Body of pancreas (tissue), 4 donors: ENCODE measurements at regions not wholly inside any gene's neighbourhood (a gene's known extent, or its start where the extent isn't known, plus 50 kb on each side); places are given as distances from the start of the nearest gene placed in this dataset. TPM values are rescaled to one million over a fixed set of nuclear protein-coding genes. Genes with fewer than 3 reads are reported as not detected.

ENCODE experiments used
- ATAC-seq: fragments of 150-250 bp; one replicate; pipeline ENCODE4 v1.9.1; 2016
- DNase-seq, 4 donors: peaks; one replicate each; pipeline ENCODE4 v3.0.0-alpha.2; 2019
- H3K27ac ChIP-seq, 4 donors: fragments of 200-600 bp; sonication (generic); 1 replicate in 3 of 4; 2 replicates in 1 of 4; pipeline versions ENCODE4 v1.5.1 to v1.6.1; 2016 to 2019; ENCODE audit warnings: mild to moderate bottlenecking in 1 of 4, mixed read lengths in 1 of 4, moderate library complexity in 1 of 4
- H3K27me3 ChIP-seq, 2 donors: fragments of 200-600 bp; sonication (generic); one replicate each; pipeline ENCODE4 v1.6.0; 2016; ENCODE audit warnings: mild to moderate bottlenecking in 1 of 2
- H3K36me3 ChIP-seq, 2 donors: fragments of 200-600 bp; sonication (generic); replicated peaks in 1 of 2; 2 replicates each; pipeline ENCODE4 v1.5.1; 2016; ENCODE audit warnings: low read depth in 2 of 2; ENCODE audit not compliant: insufficient read depth in 1 of 2
- H3K4me1 ChIP-seq: fragments of 200-600 bp; sonication (generic); one replicate; pipeline ENCODE4 v1.6.0; 2016
- H3K4me3 ChIP-seq, 2 donors: fragments of 200-600 bp; sonication (generic); 1 replicate in 1 of 2; 2 replicates in 1 of 2; pipeline ENCODE4 v1.5.1; 2016 to 2019
- H3K9me3 ChIP-seq, 3 donors: fragments of 200-600 bp; sonication (generic); 1 replicate in 2 of 3; 2 replicates in 1 of 3; pipeline ENCODE4 v1.5.1; 2016
- POLR2A ChIP-seq, 3 donors: fragments of 450-650 bp; IDR thresholded peaks; one replicate each; pipeline ENCODE4 v1.6.1; 2016; ENCODE audit warnings: antibody characterized with exemption in 3 of 3, mild to moderate bottlenecking in 2 of 3
- WGBS, 2 donors: methylation state at CpG; one replicate each; pipeline ENCODE4 v1.1.5; 2017; 5-methylcytosine and 5-hydroxymethylcytosine counted together
- intact Hi-C: fragments of 100-400 bp; cut with DNase I; formaldehyde crosslinking; loops from one replicate; pipeline ENCODE4 v1.15.1; 2023
- small RNA-seq: library from RNA; depleted of rRNA; stranded (forward); fragments of <200 nt; gene quantifications from one replicate; pipeline ENCODE3, GENCODE V24; 2016
- TF ChIP-seq, protein P1 (sequence below), 7 experiments: fragments of 450-650 bp in 4 of 7; fragments of 200-600 bp in 3 of 7; sonication (generic) in 3 of 7; IDR thresholded peaks; one replicate each; pipeline ENCODE4 v1.5.1; 2016 to 2019; ENCODE audit warnings: antibody characterized with exemption in 7 of 7

GRCh38 chr1:147486876-147487656 is 54.2 kb upstream of the BCL9 start:
- Histone ChIP-seq H3K27me3 (no peaks in the 10 kb centered on the region), H3K27ac (no peak overlapping the region), H3K36me3 (no peaks in the 10 kb centered on the region), H3K4me1 (no peaks in the 10 kb centered on the region), H3K9me3 (no peaks in the 10 kb centered on the region), H3K4me3 (no peak overlapping the region)
- intact Hi-C loops: no loop called here
- ATAC-seq: no peak
- WGBS, 2 donors: 48 to 70% methylated on average over 9 of the region's 9 CpGs
- no peak for DNase-seq
- TF ChIP-seq, protein P1, sequence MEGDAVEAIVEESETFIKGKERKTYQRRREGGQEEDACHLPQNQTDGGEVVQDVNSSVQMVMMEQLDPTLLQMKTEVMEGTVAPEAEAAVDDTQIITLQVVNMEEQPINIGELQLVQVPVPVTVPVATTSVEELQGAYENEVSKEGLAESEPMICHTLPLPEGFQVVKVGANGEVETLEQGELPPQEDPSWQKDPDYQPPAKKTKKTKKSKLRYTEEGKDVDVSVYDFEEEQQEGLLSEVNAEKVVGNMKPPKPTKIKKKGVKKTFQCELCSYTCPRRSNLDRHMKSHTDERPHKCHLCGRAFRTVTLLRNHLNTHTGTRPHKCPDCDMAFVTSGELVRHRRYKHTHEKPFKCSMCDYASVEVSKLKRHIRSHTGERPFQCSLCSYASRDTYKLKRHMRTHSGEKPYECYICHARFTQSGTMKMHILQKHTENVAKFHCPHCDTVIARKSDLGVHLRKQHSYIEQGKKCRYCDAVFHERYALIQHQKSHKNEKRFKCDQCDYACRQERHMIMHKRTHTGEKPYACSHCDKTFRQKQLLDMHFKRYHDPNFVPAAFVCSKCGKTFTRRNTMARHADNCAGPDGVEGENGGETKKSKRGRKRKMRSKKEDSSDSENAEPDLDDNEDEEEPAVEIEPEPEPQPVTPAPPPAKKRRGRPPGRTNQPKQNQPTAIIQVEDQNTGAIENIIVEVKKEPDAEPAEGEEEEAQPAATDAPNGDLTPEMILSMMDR (IDR thresholded peaks at IDR 0.05): no peak
- TF ChIP-seq POLR2A (IDR thresholded peaks at IDR 0.05): no peak

GRCh38 chr1:147491098-147491497 is 50.2 kb upstream of the BCL9 start:
- Histone ChIP-seq H3K9me3 (no peaks in the 10 kb centered on the region), H3K4me1 (no peaks in the 10 kb centered on the region), H3K27me3 (no peaks in the 10 kb centered on the region), H3K4me3 (no peak overlapping the region), H3K27ac (no peak overlapping the region), H3K36me3 (no peaks in the 10 kb centered on the region)
- no peak for TF ChIP-seq POLR2A (IDR thresholded peaks at IDR 0.05)
- TF ChIP-seq, protein P1 (IDR thresholded peaks at IDR 0.05): no peak
- no peak for ATAC-seq
- 21 to 35% methylated on average over 2 of the region's 2 CpGs for WGBS, 2 donors
- intact Hi-C loops: loop anchor here (10.0 kb wide), 1 partner anchor 404 kb away; no protein-coding TSS in a partner anchor
- DNase-seq: no peak

Small RNAs in the stretch of these regions (small RNA-seq; reads per million reads assigned to genes)
- gene RF00019: not detected
